ENCODE measurements at regions not wholly inside any gene's neighbourhood (a gene's known extent, or its start where the extent isn't known, plus 50 kb on each side); places are given as distances from the start of the nearest gene placed in this dataset.

DNA sequence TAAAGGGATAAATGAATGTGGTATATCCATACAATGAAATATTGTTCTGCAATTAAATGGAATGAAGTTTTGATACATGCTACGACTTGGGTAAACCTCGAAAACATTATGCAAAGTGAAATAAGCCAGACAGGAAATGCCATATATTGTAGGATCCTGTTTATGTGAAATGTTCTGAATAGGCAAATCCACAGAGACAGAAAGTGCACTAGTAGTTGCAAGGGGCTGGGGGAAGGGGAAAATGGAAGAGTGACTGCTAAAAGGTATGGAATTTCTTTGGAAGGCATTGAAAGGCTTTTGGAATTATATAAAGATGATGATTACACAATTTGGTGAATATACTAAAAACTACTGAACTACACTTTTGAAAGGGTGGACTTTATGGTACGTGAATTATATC is 97.0 kb downstream of the FOXD1 start:
- H3K9me3 ChIP-seq: no peaks in the 10 kb centered on the region
- TF ChIP-seq POLR2A (IDR thresholded peaks at IDR 0.05) (no peak), EP300 (IDR thresholded peaks at IDR 0.05) (no peak)
- TF ChIP-seq, protein P1, sequence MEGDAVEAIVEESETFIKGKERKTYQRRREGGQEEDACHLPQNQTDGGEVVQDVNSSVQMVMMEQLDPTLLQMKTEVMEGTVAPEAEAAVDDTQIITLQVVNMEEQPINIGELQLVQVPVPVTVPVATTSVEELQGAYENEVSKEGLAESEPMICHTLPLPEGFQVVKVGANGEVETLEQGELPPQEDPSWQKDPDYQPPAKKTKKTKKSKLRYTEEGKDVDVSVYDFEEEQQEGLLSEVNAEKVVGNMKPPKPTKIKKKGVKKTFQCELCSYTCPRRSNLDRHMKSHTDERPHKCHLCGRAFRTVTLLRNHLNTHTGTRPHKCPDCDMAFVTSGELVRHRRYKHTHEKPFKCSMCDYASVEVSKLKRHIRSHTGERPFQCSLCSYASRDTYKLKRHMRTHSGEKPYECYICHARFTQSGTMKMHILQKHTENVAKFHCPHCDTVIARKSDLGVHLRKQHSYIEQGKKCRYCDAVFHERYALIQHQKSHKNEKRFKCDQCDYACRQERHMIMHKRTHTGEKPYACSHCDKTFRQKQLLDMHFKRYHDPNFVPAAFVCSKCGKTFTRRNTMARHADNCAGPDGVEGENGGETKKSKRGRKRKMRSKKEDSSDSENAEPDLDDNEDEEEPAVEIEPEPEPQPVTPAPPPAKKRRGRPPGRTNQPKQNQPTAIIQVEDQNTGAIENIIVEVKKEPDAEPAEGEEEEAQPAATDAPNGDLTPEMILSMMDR (IDR thresholded peaks at IDR 0.05): no peak
- H3K36me3 ChIP-seq: no peaks in the 10 kb centered on the region
- DNase-seq: no peak
- H3K27ac ChIP-seq: no peak overlapping the region
- no peak overlapping the region for H3K4me3 ChIP-seq
- no peaks in the 10 kb centered on the region for H3K4me1 ChIP-seq (ENCODE audit: insufficient read depth)
- WGBS, 3 donors: 51 to 59% (median 58%) methylated on average over 3 of the region's 3 CpGs
- no peaks in the 10 kb centered on the region for H3K27me3 ChIP-seq
- intact Hi-C loops (cut with DNase I): no loop called here

DNA sequence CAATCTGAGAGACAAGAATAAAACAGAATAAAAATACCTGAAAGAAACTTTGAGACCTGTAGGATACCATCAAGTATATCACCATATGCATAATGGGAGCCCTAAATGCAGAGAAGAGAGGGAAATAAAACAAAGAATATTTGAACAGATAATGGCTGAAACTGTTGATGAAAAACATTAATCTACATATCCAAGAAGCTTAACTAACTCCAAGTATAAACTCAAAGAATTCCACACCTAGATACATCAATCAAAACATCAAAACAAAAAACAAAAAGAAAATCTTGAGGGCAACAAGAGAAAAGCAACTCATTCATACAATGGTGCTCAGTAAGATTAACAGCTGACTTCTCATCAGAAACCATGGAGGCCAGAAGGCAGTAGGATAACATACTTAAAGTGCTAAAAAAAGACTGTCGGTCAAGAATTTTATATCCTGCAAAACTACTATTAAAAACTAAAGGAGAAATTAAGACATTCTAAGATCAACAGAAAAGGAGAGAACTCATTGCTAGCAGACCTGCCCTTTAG is 101.6 kb downstream of the FOXD1 start:
- TF ChIP-seq, protein P1 (IDR thresholded peaks at IDR 0.05): no peak
- TF ChIP-seq EP300 (IDR thresholded peaks at IDR 0.05) (no peak), POLR2A (IDR thresholded peaks at IDR 0.05) (no peak)
- H3K4me1 ChIP-seq (ENCODE audit: insufficient read depth): no peaks in the 10 kb centered on the region
- H3K4me3 ChIP-seq: no peak overlapping the region
- H3K27ac ChIP-seq: no peak overlapping the region
- no peaks in the 10 kb centered on the region for H3K9me3 ChIP-seq
- H3K27me3 ChIP-seq: no peaks in the 10 kb centered on the region
- DNase-seq: no peak
- intact Hi-C loops (cut with DNase I): no loop called here
- 92 to 96% (median 92%) methylated on average over 1 of the region's 1 CpG for WGBS, 3 donors
- H3K36me3 ChIP-seq: no peaks in the 10 kb centered on the region

DNA sequence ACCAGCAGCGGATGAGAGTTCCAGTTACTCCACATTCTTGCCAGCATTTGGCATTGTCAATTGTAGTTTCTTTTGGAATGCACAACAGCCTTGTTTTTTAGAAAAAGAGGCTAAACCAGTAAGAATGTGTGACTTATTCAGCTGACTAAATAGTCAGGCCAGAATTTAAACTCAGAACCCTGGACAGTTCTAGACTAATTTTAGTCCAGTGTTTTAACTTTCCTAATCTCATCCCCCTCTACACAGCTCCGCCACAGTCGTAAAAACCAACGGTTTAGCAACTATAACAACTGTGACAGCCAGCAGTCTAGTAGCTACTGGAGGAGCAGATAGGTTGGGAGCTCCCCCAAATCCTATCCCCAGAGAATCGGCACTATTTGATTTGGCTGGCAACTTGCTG is 103.7 kb downstream of the FOXD1 start:
- no peaks in the 10 kb centered on the region for H3K9me3 ChIP-seq
- 61 to 75% (median 67%) methylated on average over 5 of the region's 5 CpGs for WGBS, 3 donors
- no peaks in the 10 kb centered on the region for H3K4me1 ChIP-seq (ENCODE audit: insufficient read depth)
- H3K36me3 ChIP-seq: no peaks in the 10 kb centered on the region
- intact Hi-C loops (cut with DNase I): no loop called here
- no peaks in the 10 kb centered on the region for H3K27me3 ChIP-seq
- no peak overlapping the region for H3K27ac ChIP-seq
- no peak for DNase-seq
- TF ChIP-seq, protein P1 (IDR thresholded peaks at IDR 0.05): no peak
- no peak for TF ChIP-seq EP300 (IDR thresholded peaks at IDR 0.05)
- no peak for TF ChIP-seq POLR2A (IDR thresholded peaks at IDR 0.05)
- no peak overlapping the region for H3K4me3 ChIP-seq

DNA sequence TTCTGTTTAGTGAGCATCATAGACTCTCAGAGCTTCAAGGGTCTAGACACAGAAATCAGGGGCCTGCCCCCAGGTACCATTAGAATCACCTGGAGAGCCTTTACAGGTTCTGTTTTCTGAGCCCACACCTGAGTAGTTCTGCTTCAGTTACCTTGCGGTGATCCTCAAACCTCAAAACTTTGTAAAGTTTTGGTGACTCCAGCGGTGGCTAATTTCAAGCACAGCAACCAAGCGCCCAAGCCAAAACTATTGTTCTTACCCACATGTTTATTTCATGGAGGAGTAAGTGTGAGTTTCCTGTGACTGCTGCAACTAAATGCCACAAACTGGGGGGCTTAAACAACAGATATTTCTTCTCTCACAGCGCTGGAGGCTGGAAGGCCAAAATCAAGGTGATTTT is 108.9 kb downstream of the FOXD1 start:
- no peaks in the 10 kb centered on the region for H3K27me3 ChIP-seq
- H3K4me3 ChIP-seq: no peak overlapping the region
- no peaks in the 10 kb centered on the region for H3K36me3 ChIP-seq
- DNase-seq: no peak
- no peaks in the 10 kb centered on the region for H3K9me3 ChIP-seq
- no peak overlapping the region for H3K27ac ChIP-seq
- H3K4me1 ChIP-seq (ENCODE audit: insufficient read depth): no peaks in the 10 kb centered on the region
- TF ChIP-seq EP300 (IDR thresholded peaks at IDR 0.05) (no peak), POLR2A (IDR thresholded peaks at IDR 0.05) (no peak)
- TF ChIP-seq, protein P1 (IDR thresholded peaks at IDR 0.05): no peak
- intact Hi-C loops (cut with DNase I): no loop called here
- WGBS, 3 donors: 86 to 97% (median 92%) methylated on average over 4 of the region's 4 CpGs

All from ovary (tissue), 7 donors.